Activated CD4-positive, alpha-beta T cell treated with anti-CD3 and anti-CD28 coated beads, Interleukin-2, amount 10 ng/mL, durations not matched to agents 7 days and 5 days (primary cell): ENCODE measurements at regions not wholly inside any gene's neighbourhood (a gene's known extent, or its start where the extent isn't known, plus 50 kb on each side); places are given as distances from the start of the nearest gene placed in this dataset.

Source experiments
- CTCF ChIA-PET: fragments of 350-600 bp; sonication (Branson Sonifier 250); formaldehyde crosslinking; loops from one replicate; lab custom pipeline; 2021; ENCODE audit warnings: antibody characterized with exemption; lab: Charles Lee
- POLR2A ChIA-PET: fragments of 350-600 bp; sonication (Branson Sonifier 250); formaldehyde crosslinking; loops from one replicate; lab custom pipeline; 2021; ENCODE audit warnings: antibody characterized with exemption; lab: Charles Lee
- DNase-seq: peaks from one replicate; pipeline ENCODE4 v3.0.0-alpha.2; 2020
- H3K27ac Mint-ChIP-seq: one replicate; pipeline ENCODE4 v1.8.0; 2021; ENCODE audit warnings: mild to moderate bottlenecking, moderate library complexity, mixed read lengths
- H3K27me3 Mint-ChIP-seq: one replicate; pipeline ENCODE4 v1.8.0; 2021; ENCODE audit warnings: mixed read lengths
- H3K36me3 Mint-ChIP-seq: one replicate; pipeline ENCODE4 v1.8.0; 2021; ENCODE audit warnings: low read depth, mixed read lengths
- H3K4me1 Mint-ChIP-seq: one replicate; pipeline ENCODE4 v1.8.0; 2021; ENCODE audit warnings: mixed read lengths
- H3K4me3 Mint-ChIP-seq: one replicate; pipeline ENCODE4 v1.8.0; 2021; ENCODE audit warnings: mild to moderate bottlenecking, moderate library complexity, mixed read lengths
- H3K9me3 Mint-ChIP-seq: one replicate; pipeline ENCODE4 v1.8.0; 2021; ENCODE audit warnings: mixed read lengths

DNA sequence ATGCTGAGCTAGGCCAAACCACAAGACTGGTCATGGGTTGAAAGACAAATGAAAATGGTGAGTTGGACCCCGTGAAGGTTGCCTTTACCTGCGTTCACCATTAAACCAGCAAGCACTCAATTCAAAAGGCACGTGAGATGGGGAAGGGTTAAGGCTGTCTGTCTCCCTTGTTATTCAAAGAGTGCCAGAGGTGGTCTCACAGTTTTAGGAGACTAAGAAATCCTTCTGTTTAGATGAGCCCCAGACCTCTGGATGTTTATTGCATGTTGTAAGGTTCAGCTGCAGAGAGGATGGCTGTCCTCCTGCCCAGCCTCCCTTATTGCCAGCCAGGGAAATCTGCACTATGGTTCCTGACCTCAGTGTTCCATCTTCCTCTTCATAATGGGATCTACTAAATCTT is 498.0 kb upstream of the CELF2 start:
- ChIA-PET CTCF (interaction anchor here (1.4 kb wide), 1 partner anchor 18 kb away, joined by 6 read pairs; no protein-coding TSS in a partner anchor), POLR2A (interaction anchor here (0.6 kb wide), 1 partner anchor 207 kb away, joined by 5 read pairs; no protein-coding TSS in a partner anchor)
- Mint-ChIP-seq H3K4me3 (no peak overlapping the region), H3K27me3 (no peaks in the 10 kb centered on the region), H3K36me3 (no peaks in the 10 kb centered on the region), H3K9me3 (no peaks in the 10 kb centered on the region), H3K4me1 (no peaks in the 10 kb centered on the region), H3K27ac (no peak overlapping the region)
- DNase-seq: no peak

DNA sequence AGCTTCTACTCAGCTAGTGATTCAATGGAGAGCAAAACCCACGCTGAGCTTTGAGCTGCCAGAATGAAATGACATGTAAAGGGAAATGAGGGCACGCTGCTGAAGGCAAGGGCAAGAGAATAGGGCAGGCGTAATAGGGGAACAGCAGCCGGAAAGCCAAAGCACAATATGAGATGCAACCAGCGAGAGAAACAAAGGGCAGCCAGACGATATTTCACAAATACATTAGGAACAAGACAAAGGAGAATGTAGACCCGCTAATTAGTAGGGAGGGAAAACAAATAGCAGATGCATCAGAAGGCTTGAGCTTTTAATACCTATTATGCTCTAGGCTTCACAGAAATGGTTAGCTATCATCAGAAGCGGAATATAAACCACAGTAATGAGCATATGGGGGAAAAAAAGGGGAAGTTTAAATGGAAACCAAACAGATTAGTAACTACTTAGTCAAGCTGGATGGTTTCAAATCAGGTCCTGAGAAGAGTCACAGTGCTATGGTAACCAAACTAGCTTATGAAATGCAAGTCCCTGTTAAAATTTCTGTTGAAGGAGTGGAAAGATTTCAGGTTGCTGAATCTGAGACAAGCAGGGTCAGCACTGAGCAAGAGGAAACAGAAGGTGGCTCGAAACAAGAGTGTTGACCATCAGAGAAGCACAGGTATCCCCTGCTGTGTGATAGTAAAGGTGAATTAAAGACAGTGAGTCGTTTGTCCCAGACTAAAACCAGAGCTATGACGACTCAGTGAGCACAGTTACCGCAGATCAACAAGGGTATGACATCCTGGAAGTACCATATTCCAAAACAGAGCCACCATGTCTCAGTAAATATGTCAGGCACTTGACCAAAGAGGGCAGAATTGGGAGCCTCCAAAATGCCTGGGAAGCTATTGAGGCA is 496.9 kb upstream of the CELF2 start:
- H3K4me3 Mint-ChIP-seq: no peak overlapping the region
- H3K4me1 Mint-ChIP-seq: no peaks in the 10 kb centered on the region
- no peaks in the 10 kb centered on the region for H3K27me3 Mint-ChIP-seq
- no peaks in the 10 kb centered on the region for H3K9me3 Mint-ChIP-seq
- no peak for DNase-seq
- POLR2A ChIA-PET: interaction anchor here (0.6 kb wide), 1 partner anchor 208 kb away, joined by 5 read pairs; no protein-coding TSS in a partner anchor
- no peaks in the 10 kb centered on the region for H3K36me3 Mint-ChIP-seq
- CTCF ChIA-PET: interaction anchor here (0.8 to 1.4 kb wide), 2 partner anchors 14 to 17 kb away, joined by 3 to 6 read pairs; no protein-coding TSS in a partner anchor
- no peak overlapping the region for H3K27ac Mint-ChIP-seq

DNA sequence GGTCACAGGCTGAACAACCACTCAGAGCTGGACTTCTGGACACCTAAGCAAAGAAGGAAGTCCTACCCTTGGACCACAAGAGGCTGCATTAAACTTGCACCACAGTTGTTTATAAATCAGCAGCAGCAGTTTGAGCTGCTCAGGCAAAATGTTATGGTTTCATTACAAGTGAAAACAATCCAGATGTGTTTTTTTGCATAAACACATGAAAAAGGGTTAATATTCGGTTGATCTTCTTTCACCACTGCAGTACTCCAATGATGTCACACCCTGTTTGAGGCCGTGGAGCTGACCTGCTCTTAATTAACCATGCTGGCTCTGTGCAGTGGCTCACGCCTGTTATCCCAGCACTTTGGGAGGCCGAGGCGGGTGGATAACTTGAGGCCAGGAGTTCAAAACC is 490.8 kb upstream of the CELF2 start:
- H3K4me1 Mint-ChIP-seq: no peaks in the 10 kb centered on the region
- ChIA-PET POLR2A (no interaction called here), CTCF (interaction anchor here (1.0 kb wide), 1 partner anchor 26 kb away, joined by 3 read pairs; no protein-coding TSS in a partner anchor)
- no peak for DNase-seq
- H3K27ac Mint-ChIP-seq: no peak overlapping the region
- H3K9me3 Mint-ChIP-seq: no peaks in the 10 kb centered on the region
- no peak overlapping the region for H3K4me3 Mint-ChIP-seq
- no peaks in the 10 kb centered on the region for H3K27me3 Mint-ChIP-seq
- H3K36me3 Mint-ChIP-seq: no peaks in the 10 kb centered on the region

DNA sequence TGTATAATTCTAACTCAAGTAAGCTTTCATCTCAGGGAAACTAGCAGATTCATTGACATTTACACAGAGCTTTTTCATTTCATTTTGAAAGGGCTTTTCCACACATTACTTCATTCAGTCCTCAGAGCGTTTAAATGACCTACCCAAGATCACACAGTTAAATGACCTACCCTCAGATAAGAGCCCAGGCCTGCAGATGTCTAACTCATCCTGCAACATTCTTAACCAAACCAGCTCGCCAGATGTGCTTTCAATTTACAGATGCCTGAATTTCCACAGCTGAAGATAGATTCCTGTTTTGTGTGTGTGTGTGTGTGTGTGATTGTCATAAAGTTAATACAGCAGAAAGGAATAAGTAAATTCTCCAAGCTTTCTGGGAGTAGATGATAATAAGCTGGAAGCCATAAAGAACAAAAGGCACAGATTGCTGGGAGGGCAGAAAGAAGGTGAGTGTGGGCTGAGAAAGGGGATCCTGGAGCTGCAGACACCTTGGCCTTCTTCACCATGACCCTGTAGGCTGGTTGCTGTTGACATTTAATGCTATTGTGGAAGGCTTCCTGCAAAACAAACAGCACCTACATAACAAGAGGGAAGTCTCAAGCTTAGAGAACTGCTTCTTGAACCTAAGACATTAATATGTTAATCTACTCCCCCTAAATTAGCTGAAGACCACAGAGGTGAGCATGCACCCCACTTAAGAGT is 489.7 kb upstream of the CELF2 start:
- POLR2A ChIA-PET: no interaction called here
- H3K36me3 Mint-ChIP-seq: no peaks in the 10 kb centered on the region
- no peaks in the 10 kb centered on the region for H3K27me3 Mint-ChIP-seq
- DNase-seq: no peak
- no peaks in the 10 kb centered on the region for H3K9me3 Mint-ChIP-seq
- CTCF ChIA-PET: no interaction called here
- no peak overlapping the region for H3K4me3 Mint-ChIP-seq
- H3K27ac Mint-ChIP-seq: no peak overlapping the region
- H3K4me1 Mint-ChIP-seq: no peaks in the 10 kb centered on the region

DNA sequence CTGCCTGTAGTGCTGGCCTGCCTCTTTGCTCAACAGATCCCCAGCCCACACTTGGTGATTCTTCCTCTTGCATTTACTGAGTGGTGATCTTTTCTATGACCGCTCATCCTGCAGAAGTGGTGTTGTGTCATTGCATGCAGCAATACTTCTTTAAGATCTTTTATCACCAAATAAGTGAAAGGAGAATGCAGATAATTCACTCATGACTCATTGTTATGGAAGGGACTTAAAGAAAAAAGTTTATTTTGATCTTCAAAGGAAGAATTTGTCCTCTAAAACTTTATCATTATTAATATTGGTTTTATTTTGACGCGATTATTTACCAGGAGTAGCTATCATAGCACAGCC is 489.1 kb upstream of the CELF2 start:
- Mint-ChIP-seq H3K4me1 (no peaks in the 10 kb centered on the region), H3K4me3 (no peak overlapping the region), H3K9me3 (no peaks in the 10 kb centered on the region), H3K36me3 (no peaks in the 10 kb centered on the region), H3K27me3 (peaks cover 2% of the 10 kb centered on the region), H3K27ac (no peak overlapping the region)
- ChIA-PET CTCF (no interaction called here), POLR2A (no interaction called here)
- DNase-seq: no peak

DNA sequence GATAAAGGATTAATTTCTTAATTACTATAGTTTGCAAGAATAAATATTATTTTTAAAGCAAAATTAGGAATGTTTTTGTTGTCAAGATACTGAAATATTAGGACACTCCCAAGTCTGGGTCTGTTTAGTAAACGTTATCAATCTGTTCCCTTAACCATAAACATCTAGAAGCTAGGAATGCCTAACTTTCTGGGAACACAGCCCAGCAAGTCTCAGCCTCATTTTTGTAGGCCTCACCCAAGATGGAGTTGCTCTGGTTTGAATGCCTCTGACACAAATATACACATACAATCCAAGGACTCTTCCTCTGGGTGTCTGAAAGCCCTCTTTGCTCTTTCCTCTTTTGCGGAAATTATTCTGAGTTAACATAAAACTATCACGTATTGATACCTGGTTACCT is 487.4 kb upstream of the CELF2 start:
- peaks cover 2% of the 10 kb centered on the region for H3K27me3 Mint-ChIP-seq
- H3K4me1 Mint-ChIP-seq: no peaks in the 10 kb centered on the region
- H3K36me3 Mint-ChIP-seq: no peaks in the 10 kb centered on the region
- ChIA-PET POLR2A (no interaction called here), CTCF (no interaction called here)
- no peak overlapping the region for H3K4me3 Mint-ChIP-seq
- no peak for DNase-seq
- no peaks in the 10 kb centered on the region for H3K9me3 Mint-ChIP-seq
- H3K27ac Mint-ChIP-seq: no peak overlapping the region

DNA sequence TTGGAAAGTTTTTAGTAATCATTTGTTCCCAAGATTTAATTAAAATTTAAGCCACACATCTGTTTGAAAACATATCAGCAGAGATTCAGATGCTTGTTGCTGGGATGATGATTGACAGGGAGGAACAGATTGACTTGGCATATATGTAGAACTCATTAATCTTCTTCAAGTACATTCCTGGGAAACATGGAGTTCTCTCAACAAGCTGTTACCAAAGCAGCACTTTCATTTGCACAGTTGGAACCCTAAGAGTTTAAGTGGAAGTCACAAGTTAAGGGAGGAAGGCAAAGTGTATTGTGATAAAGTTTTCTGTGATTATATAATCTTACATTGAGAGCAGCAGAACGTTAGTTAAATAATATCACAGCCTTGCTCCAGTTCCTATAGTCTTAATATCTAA is 485.4 kb upstream of the CELF2 start:
- H3K9me3 Mint-ChIP-seq: no peaks in the 10 kb centered on the region
- no peak for DNase-seq
- no peak overlapping the region for H3K4me3 Mint-ChIP-seq
- H3K27me3 Mint-ChIP-seq: peaks cover 2% of the 10 kb centered on the region
- POLR2A ChIA-PET: no interaction called here
- no peak overlapping the region for H3K27ac Mint-ChIP-seq
- no peaks in the 10 kb centered on the region for H3K4me1 Mint-ChIP-seq
- CTCF ChIA-PET: no interaction called here
- H3K36me3 Mint-ChIP-seq: no peaks in the 10 kb centered on the region

DNA sequence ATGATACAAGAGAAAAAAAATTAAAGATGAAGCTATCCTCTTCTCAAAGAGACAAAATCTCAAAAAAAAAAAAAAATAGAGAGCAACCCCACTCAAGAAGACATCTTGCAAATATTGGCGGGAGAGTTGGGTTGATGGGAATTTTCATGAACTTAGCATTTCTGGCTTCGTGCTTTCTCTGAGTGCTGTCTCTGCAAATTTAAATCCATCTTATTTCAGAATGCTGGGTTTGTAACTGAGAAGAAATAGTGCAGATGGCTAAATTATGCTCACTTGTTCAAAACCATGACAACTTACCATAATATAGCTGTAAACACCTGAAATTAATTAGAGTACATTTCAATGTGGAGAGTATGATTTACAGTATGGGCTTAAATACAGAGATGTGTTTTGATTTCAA is 484.8 kb upstream of the CELF2 start:
- H3K27me3 Mint-ChIP-seq: peaks cover 2% of the 10 kb centered on the region
- no peaks in the 10 kb centered on the region for H3K36me3 Mint-ChIP-seq

DNA sequence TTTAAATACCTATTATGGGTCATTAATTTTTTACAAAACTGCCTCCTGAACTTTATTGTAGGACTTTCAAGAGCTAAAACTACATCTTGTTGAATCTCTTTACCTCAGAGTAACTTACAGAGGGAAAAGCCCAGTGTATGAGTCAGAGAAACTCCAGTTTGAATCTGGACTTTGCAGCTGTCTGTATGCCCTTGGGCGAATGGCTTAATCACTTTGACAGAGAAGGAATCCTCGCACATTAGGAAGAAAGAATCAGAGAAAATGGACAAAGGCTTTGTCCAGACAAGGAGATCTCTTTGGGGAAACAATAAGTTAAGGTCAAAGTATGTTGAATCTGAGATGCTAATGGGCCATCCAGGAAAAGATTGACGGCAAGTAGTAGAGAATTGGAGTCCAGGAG is 484.2 kb upstream of the CELF2 start:
- POLR2A ChIA-PET: no interaction called here
- H3K4me3 Mint-ChIP-seq: no peak overlapping the region
- H3K36me3 Mint-ChIP-seq: no peaks in the 10 kb centered on the region
- DNase-seq: no peak
- CTCF ChIA-PET: no interaction called here
- H3K9me3 Mint-ChIP-seq: no peaks in the 10 kb centered on the region
- no peaks in the 10 kb centered on the region for H3K4me1 Mint-ChIP-seq
- no peak overlapping the region for H3K27ac Mint-ChIP-seq
- peaks cover 2% of the 10 kb centered on the region for H3K27me3 Mint-ChIP-seq

More for the DNA sequence above, 484.8 kb upstream of the CELF2 start:
- DNase-seq: no peak
- no peak overlapping the region for H3K27ac Mint-ChIP-seq
- ChIA-PET CTCF (no interaction called here), POLR2A (no interaction called here)
- H3K4me1 Mint-ChIP-seq: no peaks in the 10 kb centered on the region
- H3K9me3 Mint-ChIP-seq: no peaks in the 10 kb centered on the region
- H3K4me3 Mint-ChIP-seq: no peak overlapping the region

DNA sequence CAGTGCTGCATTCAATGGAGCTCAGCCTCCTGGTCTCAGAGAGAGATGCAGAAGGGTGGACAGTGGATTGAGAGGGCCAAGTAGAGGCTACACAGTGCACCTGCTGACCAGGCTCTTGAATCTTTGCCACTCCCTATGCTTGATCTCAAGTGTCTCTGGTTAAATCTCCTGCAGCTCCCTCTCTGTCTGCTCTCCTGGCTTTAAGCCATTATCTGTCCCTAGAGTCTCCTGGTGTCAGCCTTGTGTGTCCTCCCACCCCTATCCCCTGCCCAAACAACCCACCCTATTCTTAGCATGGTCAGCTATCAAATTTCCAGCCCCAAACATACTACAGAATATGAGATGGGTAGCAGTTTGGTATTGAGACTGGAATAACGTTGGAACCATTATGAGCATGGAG is 479.3 kb upstream of the CELF2 start:
- H3K4me3 Mint-ChIP-seq: no peak overlapping the region
- no peaks in the 10 kb centered on the region for H3K36me3 Mint-ChIP-seq
- no peaks in the 10 kb centered on the region for H3K9me3 Mint-ChIP-seq
- H3K4me1 Mint-ChIP-seq: no peaks in the 10 kb centered on the region
- CTCF ChIA-PET: interaction anchor here (0.9 to 2.4 kb wide), 2 partner anchors 15 to 18 kb away, joined by 5 to 6 read pairs; no protein-coding TSS in a partner anchor
- no peak overlapping the region for H3K27ac Mint-ChIP-seq
- no peak for DNase-seq
- no peaks in the 10 kb centered on the region for H3K27me3 Mint-ChIP-seq
- POLR2A ChIA-PET: no interaction called here

DNA sequence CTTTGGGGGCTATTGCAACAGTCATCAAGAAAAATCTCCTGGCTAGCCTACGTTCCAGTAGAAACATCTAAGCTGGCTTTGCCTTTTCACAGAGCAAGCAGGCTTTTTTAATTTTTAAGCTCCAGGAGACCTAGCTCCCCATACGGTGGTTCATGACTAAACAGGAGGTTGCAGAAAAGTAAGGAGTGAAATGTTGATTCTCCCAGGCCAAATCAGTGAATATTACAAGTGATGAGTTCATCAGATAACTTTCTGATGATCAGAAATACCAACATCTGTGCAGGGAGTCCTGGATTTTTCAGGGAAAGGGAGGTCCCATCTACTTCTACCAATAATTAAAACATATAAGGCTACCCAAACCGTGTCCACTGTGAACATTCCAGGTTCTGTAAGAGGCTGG is 477.3 kb upstream of the CELF2 start:
- Mint-ChIP-seq H3K27ac (no peak overlapping the region), H3K36me3 (no peaks in the 10 kb centered on the region), H3K4me1 (no peaks in the 10 kb centered on the region), H3K4me3 (no peak overlapping the region), H3K9me3 (no peaks in the 10 kb centered on the region), H3K27me3 (no peaks in the 10 kb centered on the region)
- ChIA-PET POLR2A (interaction anchor here (0.6 kb wide), 1 partner anchor 194 kb away, joined by 3 read pairs; no protein-coding TSS in a partner anchor), CTCF (interaction anchor here (0.5 to 0.9 kb wide), 2 partner anchors 352 to 1069 kb away, joined by 3 read pairs; no protein-coding TSS in a partner anchor)
- DNase-seq: no peak

DNA sequence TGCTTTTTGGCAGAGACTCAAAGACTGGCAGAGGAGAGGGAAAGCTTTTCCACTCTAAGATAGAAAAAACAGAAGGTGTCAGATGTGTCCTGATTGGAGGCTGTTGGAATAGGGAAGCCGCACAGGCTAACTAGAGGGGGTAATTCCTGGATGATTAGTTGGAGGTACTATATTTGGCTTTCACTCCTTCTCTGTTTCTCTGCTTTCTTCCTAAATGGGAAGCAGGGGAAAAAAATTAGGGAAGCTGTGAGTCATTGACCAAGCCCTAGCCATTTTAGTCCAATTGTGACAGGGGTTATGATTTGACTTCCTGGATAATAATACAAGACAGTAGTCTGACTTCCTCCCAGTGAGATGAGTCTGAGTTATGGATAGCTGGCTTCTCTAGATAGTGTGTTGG is 475.2 kb upstream of the CELF2 start:
- POLR2A ChIA-PET: no interaction called here
- Mint-ChIP-seq H3K4me1 (no peaks in the 10 kb centered on the region), H3K9me3 (no peaks in the 10 kb centered on the region), H3K36me3 (no peaks in the 10 kb centered on the region), H3K4me3 (no peak overlapping the region), H3K27ac (no peak overlapping the region), H3K27me3 (no peaks in the 10 kb centered on the region)
- DNase-seq: no peak
- CTCF ChIA-PET: no interaction called here

DNA sequence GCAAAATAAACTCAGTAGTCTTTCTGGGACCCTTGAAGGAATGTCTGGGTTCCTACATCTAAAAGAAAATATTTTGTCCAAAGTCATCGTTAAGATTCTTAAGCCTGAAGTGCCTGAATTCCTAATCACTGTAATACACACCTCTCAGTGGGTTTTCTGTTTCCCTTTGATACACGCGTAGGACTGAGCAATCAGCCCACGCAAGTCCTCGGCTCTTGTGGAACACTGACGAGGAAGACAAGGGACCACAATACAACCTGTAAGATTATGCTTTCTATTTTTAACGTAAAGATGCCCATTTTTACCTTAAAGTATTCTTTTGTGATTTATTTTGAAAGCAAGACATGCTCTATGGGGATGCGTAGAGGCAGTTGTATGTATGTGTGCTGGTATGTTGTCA is 472.8 kb upstream of the CELF2 start:
- DNase-seq: no peak
- no peaks in the 10 kb centered on the region for H3K4me1 Mint-ChIP-seq
- no peak overlapping the region for H3K27ac Mint-ChIP-seq
- no peaks in the 10 kb centered on the region for H3K9me3 Mint-ChIP-seq
- H3K4me3 Mint-ChIP-seq: no peak overlapping the region
- POLR2A ChIA-PET: no interaction called here
- H3K27me3 Mint-ChIP-seq: no peaks in the 10 kb centered on the region
- CTCF ChIA-PET: no interaction called here
- H3K36me3 Mint-ChIP-seq: no peaks in the 10 kb centered on the region
